ENCODE measurements at regions not wholly inside any gene's neighbourhood (a gene's known extent, or its start where the extent isn't known, plus 50 kb on each side); places are given as distances from the start of the nearest gene placed in this dataset.

- TF ChIP-seq CBX3 (IDR thresholded peaks at IDR 0.05; ENCODE audit: low read depth), result no peak
- no peak for TF ChIP-seq ELF1 (IDR thresholded peaks at IDR 0.05; ENCODE audit: borderline replicate concordance, low read depth)
- no peak for TF ChIP-seq SRF (IDR thresholded peaks at IDR 0.05; ENCODE audit: low read depth)
- no peak for TF ChIP-seq POLR2AphosphoS5 (IDR thresholded peaks at IDR 0.05; ENCODE audit: low read depth, low read length)
- no peaks in the 10 kb centered on the region for H3K36me3 ChIP-seq (ENCODE audit: control insufficient read depth in 1 of 2, insufficient read depth in 2 of 2, low read length in 2 of 2)
- BruUV-seq (replicated peaks), result no TSS peak
- no peaks in the 10 kb centered on the region for H3K27me3 ChIP-seq (ENCODE audit: insufficient read depth, low read length)
- H3K4me3 ChIP-seq (replicated peaks in 1 of 2; ENCODE audit: low read depth in 1 of 2, low read length in 2 of 2), result no peak overlapping the region
- no peak overlapping the region for H3K4me2 ChIP-seq (ENCODE audit: low read length)
- H3K27ac ChIP-seq (ENCODE audit: low read depth, low read length), result no peak overlapping the region
- no peak overlapping the region for H2AFZ ChIP-seq (ENCODE audit: low read depth, low read length, poor library complexity, severe bottlenecking)
- ChIA-PET POLR2A (no interaction called here), CTCF (no interaction called here), RAD21 (ENCODE audit: low non-redundant PET in 1 of 2, low total read pairs in 2 of 2, uncharacterized antibody in 2 of 2, unreplicated experiment in 2 of 2) (no interaction called here)
- H3K4me1 ChIP-seq (ENCODE audit: control insufficient read depth in 1 of 2, insufficient read depth in 2 of 2, low read length in 2 of 2), result no peaks in the 10 kb centered on the region
- no peaks in the 10 kb centered on the region for H4K20me1 ChIP-seq (ENCODE audit: insufficient read depth)
- intact Hi-C loops (cut with micrococcal nuclease), result no loop called here
- no peak for ATAC-seq
- H3K79me2 ChIP-seq (ENCODE audit: insufficient read depth, low read length), result no peaks in the 10 kb centered on the region
- no peak overlapping the region for H3K9ac ChIP-seq (ENCODE audit: low read length)
- H3K9me3 ChIP-seq (ENCODE audit: control insufficient read depth in 1 of 2, insufficient read depth in 1 of 2, low read depth in 1 of 2, low read length in 2 of 2), result no peaks in the 10 kb centered on the region; a peak in 1 of 4 replicates
- H3K9me2 ChIP-seq (ENCODE audit: insufficient read depth), result no peaks in the 10 kb centered on the region
- no peak for DNase-seq (ENCODE audit: low read depth, low spot score)
Measured at GRCh38 chr9:82417501-82417900, 428.9 kb downstream of the SPATA31D1 start.

GRCh38 chr9:82418334-82418733, 429.8 kb downstream of the SPATA31D1 start:
- Histone ChIP-seq H3K4me1 (ENCODE audit: control insufficient read depth in 1 of 2, insufficient read depth in 2 of 2, low read length in 2 of 2) (no peaks in the 10 kb centered on the region), H3K4me3 (replicated peaks in 1 of 2; ENCODE audit: low read depth in 1 of 2, low read length in 2 of 2) (no peak overlapping the region), H3K9ac (ENCODE audit: low read length) (no peak overlapping the region), H3K36me3 (ENCODE audit: control insufficient read depth in 1 of 2, insufficient read depth in 2 of 2, low read length in 2 of 2) (no peaks in the 10 kb centered on the region), H3K9me3 (ENCODE audit: control insufficient read depth in 1 of 2, insufficient read depth in 1 of 2, low read depth in 1 of 2, low read length in 2 of 2) (no peaks in the 10 kb centered on the region; a peak in 1 of 4 replicates), H2AFZ (ENCODE audit: low read depth, low read length, poor library complexity, severe bottlenecking) (no peak overlapping the region), H4K20me1 (ENCODE audit: insufficient read depth) (no peaks in the 10 kb centered on the region), H3K4me2 (ENCODE audit: low read length) (no peak overlapping the region), H3K9me2 (ENCODE audit: insufficient read depth) (no peaks in the 10 kb centered on the region), H3K79me2 (ENCODE audit: insufficient read depth, low read length) (no peaks in the 10 kb centered on the region), H3K27me3 (ENCODE audit: insufficient read depth, low read length) (no peaks in the 10 kb centered on the region), H3K27ac (ENCODE audit: low read depth, low read length) (no peak overlapping the region)
- ChIA-PET RAD21 (ENCODE audit: low non-redundant PET in 1 of 2, low total read pairs in 2 of 2, uncharacterized antibody in 2 of 2, unreplicated experiment in 2 of 2) (no interaction called here), POLR2A (no interaction called here), CTCF (no interaction called here)
- intact Hi-C loops (cut with micrococcal nuclease), result no loop called here
- DNase-seq (ENCODE audit: low read depth, low spot score) (no peak), ATAC-seq (no peak)
- no TSS peak for BruUV-seq (replicated peaks)
- TF ChIP-seq CBX3 (IDR thresholded peaks at IDR 0.05; ENCODE audit: low read depth), result no peak
- no peak for TF ChIP-seq CTCF (IDR thresholded peaks at IDR 0.05 in 2 of 3, conservative IDR thresholded peaks at IDR 0.05 in 1 of 3; ENCODE audit: borderline replicate concordance in 1 of 3, insufficient read depth in 1 of 3, low read depth in 2 of 3, low read length in 2 of 3)
- TF ChIP-seq ZBTB33 (IDR thresholded peaks at IDR 0.05; ENCODE audit: extremely low read depth, insufficient replicate concordance, low read length), result no peak
- no peak for TF ChIP-seq ELF1 (IDR thresholded peaks at IDR 0.05; ENCODE audit: borderline replicate concordance, low read depth)
- TF ChIP-seq POLR2A (IDR thresholded peaks at IDR 0.05; ENCODE audit: borderline replicate concordance, extremely low read depth, insufficient read depth, insufficient read length), result no peak
- no peak for TF ChIP-seq REST (IDR thresholded peaks at IDR 0.05; ENCODE audit: low read depth)
- no peak for TF ChIP-seq EZH2phosphoT487 (IDR thresholded peaks at IDR 0.05; ENCODE audit: borderline replicate concordance)
- TF ChIP-seq EGR1 (IDR thresholded peaks at IDR 0.05; ENCODE audit: low read depth), result no peak
- TF ChIP-seq ZFX (IDR thresholded peaks at IDR 0.05), result no peak
- no peak for TF ChIP-seq SP1 (IDR thresholded peaks at IDR 0.05; ENCODE audit: low read depth)
- no peak for TF ChIP-seq ZNF274 (IDR thresholded peaks at IDR 0.05; ENCODE audit: low read depth, low read length)
- no peak for TF ChIP-seq SIN3A (IDR thresholded peaks at IDR 0.05; ENCODE audit: low read depth)
